ENCODE measurements at regions not wholly inside any gene's neighbourhood (a gene's known extent, or its start where the extent isn't known, plus 50 kb on each side); places are given as distances from the start of the nearest gene placed in this dataset.
A peak's percentile ranks its signal among the peaks of the same experiment; 100 is the strongest.

- TF ChIP-seq, protein P1, sequence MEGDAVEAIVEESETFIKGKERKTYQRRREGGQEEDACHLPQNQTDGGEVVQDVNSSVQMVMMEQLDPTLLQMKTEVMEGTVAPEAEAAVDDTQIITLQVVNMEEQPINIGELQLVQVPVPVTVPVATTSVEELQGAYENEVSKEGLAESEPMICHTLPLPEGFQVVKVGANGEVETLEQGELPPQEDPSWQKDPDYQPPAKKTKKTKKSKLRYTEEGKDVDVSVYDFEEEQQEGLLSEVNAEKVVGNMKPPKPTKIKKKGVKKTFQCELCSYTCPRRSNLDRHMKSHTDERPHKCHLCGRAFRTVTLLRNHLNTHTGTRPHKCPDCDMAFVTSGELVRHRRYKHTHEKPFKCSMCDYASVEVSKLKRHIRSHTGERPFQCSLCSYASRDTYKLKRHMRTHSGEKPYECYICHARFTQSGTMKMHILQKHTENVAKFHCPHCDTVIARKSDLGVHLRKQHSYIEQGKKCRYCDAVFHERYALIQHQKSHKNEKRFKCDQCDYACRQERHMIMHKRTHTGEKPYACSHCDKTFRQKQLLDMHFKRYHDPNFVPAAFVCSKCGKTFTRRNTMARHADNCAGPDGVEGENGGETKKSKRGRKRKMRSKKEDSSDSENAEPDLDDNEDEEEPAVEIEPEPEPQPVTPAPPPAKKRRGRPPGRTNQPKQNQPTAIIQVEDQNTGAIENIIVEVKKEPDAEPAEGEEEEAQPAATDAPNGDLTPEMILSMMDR (conservative IDR thresholded peaks at IDR 0.05), result peak; percentile 45
- no peak for TF ChIP-seq ZFX (IDR thresholded peaks at IDR 0.05)
These were observed 66.5 kb upstream of the LRRN2 start for GRCh38 chr1:204751883-204752687.

All from C4-2B (cell line).